Activated CD4-positive, alpha-beta T cell treated with anti-CD3 and anti-CD28 coated beads, Interleukin-2, amount 10 ng/mL, durations not matched to agents 7 days and 5 days (primary cell): ENCODE measurements at regions not wholly inside any gene's neighbourhood (a gene's known extent, or its start where the extent isn't known, plus 50 kb on each side); places are given as distances from the start of the nearest gene placed in this dataset.

Source experiments
- CTCF ChIA-PET: fragments of 350-600 bp; sonication (Branson Sonifier 250); formaldehyde crosslinking; loops from one replicate; lab custom pipeline; 2021; ENCODE audit warnings: antibody characterized with exemption; lab: Charles Lee
- POLR2A ChIA-PET: fragments of 350-600 bp; sonication (Branson Sonifier 250); formaldehyde crosslinking; loops from one replicate; lab custom pipeline; 2021; ENCODE audit warnings: antibody characterized with exemption; lab: Charles Lee
- DNase-seq: peaks from one replicate; pipeline ENCODE4 v3.0.0-alpha.2; 2020
- H3K27ac Mint-ChIP-seq: one replicate; pipeline ENCODE4 v1.8.0; 2021; ENCODE audit warnings: mild to moderate bottlenecking, moderate library complexity, mixed read lengths
- H3K27me3 Mint-ChIP-seq: one replicate; pipeline ENCODE4 v1.8.0; 2021; ENCODE audit warnings: mixed read lengths
- H3K36me3 Mint-ChIP-seq: one replicate; pipeline ENCODE4 v1.8.0; 2021; ENCODE audit warnings: low read depth, mixed read lengths
- H3K4me1 Mint-ChIP-seq: one replicate; pipeline ENCODE4 v1.8.0; 2021; ENCODE audit warnings: mixed read lengths
- H3K4me3 Mint-ChIP-seq: one replicate; pipeline ENCODE4 v1.8.0; 2021; ENCODE audit warnings: mild to moderate bottlenecking, moderate library complexity, mixed read lengths
- H3K9me3 Mint-ChIP-seq: one replicate; pipeline ENCODE4 v1.8.0; 2021; ENCODE audit warnings: mixed read lengths

- Mint-ChIP-seq H3K27ac (no peak overlapping the region), H3K4me3 (no peak overlapping the region), H3K27me3 (no peaks in the 10 kb centered on the region), H3K36me3 (no peaks in the 10 kb centered on the region), H3K4me1 (no peaks in the 10 kb centered on the region), H3K9me3 (peaks cover 14% of the 10 kb centered on the region)
- DNase-seq = no peak
- CTCF ChIA-PET = interaction anchor here (1.7 kb wide), 1 partner anchor 21 kb away, joined by 4 read pairs; no protein-coding TSS in a partner anchor
- POLR2A ChIA-PET = no interaction called here
Measured at GRCh38 chr2:157928372-157928771, 52.2 kb upstream of the ACVR1 start.

GRCh38 chr2:157927155-157927554 lies 51.0 kb upstream of the ACVR1 start:
- Mint-ChIP-seq H3K36me3 (no peaks in the 10 kb centered on the region), H3K9me3 (peaks cover 14% of the 10 kb centered on the region), H3K27me3 (no peaks in the 10 kb centered on the region), H3K27ac (no peak overlapping the region), H3K4me3 (no peak overlapping the region), H3K4me1 (no peaks in the 10 kb centered on the region)
- CTCF ChIA-PET = interaction anchor here (1.7 kb wide), 1 partner anchor 22 kb away, joined by 4 read pairs; no protein-coding TSS in a partner anchor
- no peak for DNase-seq
- POLR2A ChIA-PET = no interaction called here
